MM.1S (cell line): ENCODE measurements at regions not wholly inside any gene's neighbourhood (a gene's known extent, or its start where the extent isn't known, plus 50 kb on each side); places are given as distances from the start of the nearest gene placed in this dataset.

ENCODE experiments used
- DNase-seq: peaks from one replicate; pipeline ENCODE4 v3.0.0-alpha.2; 2015
- H2AFZ ChIP-seq: fragments of 300-600 bp; sonication (generic); 2 replicates; pipeline ENCODE4 v1.6.0; 2016; ENCODE audit warnings: antibody characterized with exemption, low read length
- H3F3A ChIP-seq: fragments of 300-600 bp; sonication (generic); 2 replicates; pipeline ENCODE4 v1.6.1; 2016; ENCODE audit warnings: mild to moderate bottlenecking, antibody characterized with exemption, low read length, moderate library complexity, mixed read lengths; ENCODE audit not compliant: insufficient read depth
- H3K27ac ChIP-seq: fragments of 300-600 bp; sonication (generic); 2 replicates; pipeline ENCODE4 v1.5.1; 2016; ENCODE audit warnings: mild to moderate bottlenecking, low read length
- H3K27me3 ChIP-seq: fragments of 300-600 bp; sonication (generic); replicated peaks from 2 replicates; pipeline ENCODE4 v1.6.0; 2016; ENCODE audit warnings: low read length; ENCODE audit not compliant: insufficient read depth
- H3K36me3 ChIP-seq: fragments of 300-600 bp; sonication (generic); replicated peaks from 2 replicates; pipeline ENCODE4 v1.6.1; 2016; ENCODE audit warnings: mild to moderate bottlenecking, low read length, mixed read lengths; ENCODE audit not compliant: insufficient read depth
- H3K4me1 ChIP-seq: fragments of 300-600 bp; sonication (generic); 2 replicates; pipeline ENCODE4 v1.6.1; 2016; ENCODE audit warnings: low read length, mixed read lengths
- H3K4me2 ChIP-seq: fragments of 300-600 bp; sonication (generic); 2 replicates; pipeline ENCODE4 v1.6.0; 2016; ENCODE audit warnings: low read depth, low read length
- H3K4me3 ChIP-seq: fragments of 300-600 bp; sonication (generic); 2 replicates; pipeline ENCODE4 v1.5.1; 2016; ENCODE audit warnings: low read length, mixed read lengths
- H3K79me2 ChIP-seq: fragments of 300-600 bp; sonication (generic); 2 replicates; pipeline ENCODE4 v1.6.1; 2016; ENCODE audit warnings: mixed run types, low read length, mixed read lengths
- H3K9ac ChIP-seq: fragments of 300-600 bp; sonication (generic); 2 replicates; pipeline ENCODE4 v1.6.1; 2016; ENCODE audit warnings: low read length, mixed read lengths
- H3K9me2 ChIP-seq: fragments of 300-600 bp; sonication (generic); replicated peaks from 2 replicates; pipeline ENCODE4 v1.6.1; 2016; ENCODE audit warnings: mild to moderate bottlenecking, low read length, mixed read lengths; ENCODE audit not compliant: insufficient read depth
- H3K9me3 ChIP-seq: fragments of 300-600 bp; sonication (generic); replicated peaks from 2 replicates; pipeline ENCODE4 v1.6.1; 2016; ENCODE audit warnings: mild to moderate bottlenecking, low read length, mixed read lengths; ENCODE audit not compliant: insufficient read depth
- H4K20me1 ChIP-seq: fragments of 300-600 bp; sonication (generic); 2 replicates; pipeline ENCODE4 v1.6.1; 2016; ENCODE audit warnings: mild to moderate bottlenecking, low read length, moderate library complexity, mixed read lengths; ENCODE audit not compliant: insufficient read depth
- EZH2 ChIP-seq: fragments of 300-600 bp; sonication (generic); optimal IDR thresholded peaks from 2 replicates; pipeline ENCODE3; 2017; ENCODE audit warnings: low read depth, mild to moderate bottlenecking, antibody characterized with exemption, low read length, mixed read lengths
- EZH2phosphoT487 ChIP-seq: fragments of 300-600 bp; sonication (generic); IDR thresholded peaks from 2 replicates; pipeline ENCODE4 v1.6.1; 2018; ENCODE audit warnings: antibody characterized with exemption, low read length
- TF ChIP-seq, protein P1 (sequence below): fragments of 300-600 bp; sonication (generic); IDR thresholded peaks from 2 replicates; pipeline ENCODE4 v1.5.1; 2016; ENCODE audit warnings: antibody characterized with exemption, low read length, mixed read lengths

- Histone ChIP-seq H3K9ac (no peak overlapping the region), H3K4me1 (no peaks in the 10 kb centered on the region), H3K79me2 (no peaks in the 10 kb centered on the region), H2AFZ (no peak overlapping the region), H3K36me3 (no peaks in the 10 kb centered on the region), H3K4me3 (no peak overlapping the region), H4K20me1 (no peaks in the 10 kb centered on the region), H3F3A (no peaks in the 10 kb centered on the region), H3K27ac (no peak overlapping the region), H3K9me2 (no peaks in the 10 kb centered on the region), H3K27me3 (no peaks in the 10 kb centered on the region), H3K9me3 (no peaks in the 10 kb centered on the region), H3K4me2 (no peak overlapping the region)
- DNase-seq, result no peak
- TF ChIP-seq EZH2phosphoT487, result no peak
Measured at GRCh38 chr21:28111151-28111619, 881.5 kb downstream of the LTN1 start.

DNA sequence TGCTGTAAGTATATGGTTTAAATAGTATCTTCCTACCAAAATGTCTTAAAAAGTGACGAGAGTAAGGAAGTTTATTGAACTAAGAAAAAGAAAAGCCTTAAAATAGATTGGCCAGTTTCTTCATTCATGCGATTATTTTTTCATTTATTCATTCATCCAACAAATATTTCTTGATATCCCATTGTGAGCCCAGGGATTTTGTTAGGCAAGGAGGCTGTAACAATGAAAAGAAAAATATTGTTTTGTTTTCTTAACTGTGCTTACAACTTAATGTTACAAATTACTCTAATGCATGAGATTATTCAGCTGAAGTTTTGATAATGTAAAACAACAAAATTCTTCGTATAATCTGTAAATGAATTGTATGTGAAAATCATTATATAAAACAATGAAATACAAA is 882.0 kb downstream of the LTN1 start:
- Histone ChIP-seq H3K4me2 (no peak overlapping the region), H3K36me3 (no peaks in the 10 kb centered on the region), H3K4me1 (no peaks in the 10 kb centered on the region), H4K20me1 (no peaks in the 10 kb centered on the region), H2AFZ (no peak overlapping the region), H3K9me3 (no peaks in the 10 kb centered on the region), H3K79me2 (no peaks in the 10 kb centered on the region), H3F3A (no peaks in the 10 kb centered on the region), H3K9ac (no peak overlapping the region), H3K9me2 (no peaks in the 10 kb centered on the region), H3K27me3 (no peaks in the 10 kb centered on the region), H3K27ac (no peak overlapping the region), H3K4me3 (no peak overlapping the region)
- DNase-seq, result no peak
- no peak for TF ChIP-seq EZH2

- Histone ChIP-seq H3K4me1 (no peaks in the 10 kb centered on the region), H3K27me3 (no peaks in the 10 kb centered on the region), H3K9me3 (no peaks in the 10 kb centered on the region), H3K27ac (no peak overlapping the region), H3K9me2 (no peaks in the 10 kb centered on the region), H3K79me2 (no peaks in the 10 kb centered on the region), H3F3A (no peaks in the 10 kb centered on the region), H4K20me1 (no peaks in the 10 kb centered on the region), H3K9ac (no peak overlapping the region), H3K4me3 (no peak overlapping the region), H3K4me2 (no peak overlapping the region), H2AFZ (no peak overlapping the region), H3K36me3 (no peaks in the 10 kb centered on the region)
- DNase-seq, result no peak
- TF ChIP-seq, protein P1, sequence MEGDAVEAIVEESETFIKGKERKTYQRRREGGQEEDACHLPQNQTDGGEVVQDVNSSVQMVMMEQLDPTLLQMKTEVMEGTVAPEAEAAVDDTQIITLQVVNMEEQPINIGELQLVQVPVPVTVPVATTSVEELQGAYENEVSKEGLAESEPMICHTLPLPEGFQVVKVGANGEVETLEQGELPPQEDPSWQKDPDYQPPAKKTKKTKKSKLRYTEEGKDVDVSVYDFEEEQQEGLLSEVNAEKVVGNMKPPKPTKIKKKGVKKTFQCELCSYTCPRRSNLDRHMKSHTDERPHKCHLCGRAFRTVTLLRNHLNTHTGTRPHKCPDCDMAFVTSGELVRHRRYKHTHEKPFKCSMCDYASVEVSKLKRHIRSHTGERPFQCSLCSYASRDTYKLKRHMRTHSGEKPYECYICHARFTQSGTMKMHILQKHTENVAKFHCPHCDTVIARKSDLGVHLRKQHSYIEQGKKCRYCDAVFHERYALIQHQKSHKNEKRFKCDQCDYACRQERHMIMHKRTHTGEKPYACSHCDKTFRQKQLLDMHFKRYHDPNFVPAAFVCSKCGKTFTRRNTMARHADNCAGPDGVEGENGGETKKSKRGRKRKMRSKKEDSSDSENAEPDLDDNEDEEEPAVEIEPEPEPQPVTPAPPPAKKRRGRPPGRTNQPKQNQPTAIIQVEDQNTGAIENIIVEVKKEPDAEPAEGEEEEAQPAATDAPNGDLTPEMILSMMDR, result no peak
- TF ChIP-seq EZH2 (no peak), EZH2phosphoT487 (no peak)
Measured at GRCh38 chr21:28110074-28110473, 882.6 kb downstream of the LTN1 start.

GRCh38 chr21:28106370-28106890 is 886.2 kb downstream of the LTN1 start:
- no peaks in the 10 kb centered on the region for H3K4me1 ChIP-seq
- H3K27ac ChIP-seq, result no peak overlapping the region
- no peaks in the 10 kb centered on the region for H3K9me2 ChIP-seq
- no peaks in the 10 kb centered on the region for H3K9me3 ChIP-seq
- no peaks in the 10 kb centered on the region for H4K20me1 ChIP-seq
- H3K9ac ChIP-seq, result no peak overlapping the region
- DNase-seq, result no peak
- H3K4me2 ChIP-seq, result no peak overlapping the region
- TF ChIP-seq EZH2, result no peak
- TF ChIP-seq EZH2phosphoT487, result no peak
- TF ChIP-seq, protein P1, result no peak
- H3K79me2 ChIP-seq, result no peaks in the 10 kb centered on the region
- H3K27me3 ChIP-seq, result no peaks in the 10 kb centered on the region
- H3K4me3 ChIP-seq, result no peak overlapping the region
- no peaks in the 10 kb centered on the region for H3K36me3 ChIP-seq
- no peaks in the 10 kb centered on the region for H3F3A ChIP-seq
- H2AFZ ChIP-seq, result no peak overlapping the region
